Fibroblast of skin of abdomen (primary cell): ENCODE measurements at regions not wholly inside any gene's neighbourhood (a gene's known extent, or its start where the extent isn't known, plus 50 kb on each side); places are given as distances from the start of the nearest gene placed in this dataset.
"Not testable (repeated sequence)": the region's sequence is repeated elsewhere in the genome, so short reads cannot be mapped to it uniquely, and the experiment has no call there.

Experiments used
- DNase-seq: peaks from one replicate; pipeline ENCODE4 v3.0.0-alpha.2; 2013

GRCh38 chr16:31581065-31581464 is 53.4 kb downstream of the AHSP start:
- not testable (repeated sequence) for DNase-seq

- DNase-seq: not testable (repeated sequence)
These were observed 74.2 kb downstream of the AHSP start for GRCh38 chr16:31601737-31602384.

- DNase-seq: no peak
These were observed 90.4 kb downstream of the AHSP start for GRCh38 chr16:31618130-31618529.

GRCh38 chr16:31636433-31636832 is 108.7 kb downstream of the AHSP start:
- DNase-seq: no peak

- no peak for DNase-seq
These were observed 113.6 kb downstream of the AHSP start for GRCh38 chr16:31641279-31641678.

- DNase-seq: not testable (repeated sequence)
These were observed 128.0 kb downstream of the AHSP start for GRCh38 chr16:31655674-31656073.

- DNase-seq: peak; percentile 1
These were observed 137.2 kb downstream of the AHSP start for GRCh38 chr16:31664683-31665482.

- no peak for DNase-seq
These were observed 147.0 kb downstream of the AHSP start for GRCh38 chr16:31674686-31675085.

- no peak for DNase-seq
These were observed 149.0 kb downstream of the AHSP start for GRCh38 chr16:31676731-31677130.

GRCh38 chr16:31678649-31679325 is 151.1 kb downstream of the AHSP start:
- no peak for DNase-seq

- not testable (repeated sequence) for DNase-seq
These were observed 161.6 kb downstream of the AHSP start for GRCh38 chr16:31689331-31689730.

GRCh38 chr16:31692338-31692737 is 164.6 kb downstream of the AHSP start:
- not testable (repeated sequence) for DNase-seq

GRCh38 chr16:31693733-31694132 is 166.0 kb downstream of the AHSP start:
- no peak for DNase-seq

- no peak for DNase-seq
These were observed 166.8 kb downstream of the AHSP start for GRCh38 chr16:31694461-31694860.

- DNase-seq: no peak
These were observed 168.0 kb downstream of the AHSP start for GRCh38 chr16:31695667-31696066.

GRCh38 chr16:31696968-31697743 is 169.5 kb downstream of the AHSP start:
- DNase-seq: peak; percentile 28

GRCh38 chr16:31697744-31698125 is 170.0 kb downstream of the AHSP start:
- no peak for DNase-seq

- DNase-seq: no peak
These were observed 171.2 kb downstream of the AHSP start for GRCh38 chr16:31698901-31699300.

- DNase-seq: no peak
These were observed 171.9 kb downstream of the AHSP start for GRCh38 chr16:31699601-31700000.

GRCh38 chr16:31700200-31700529 is 172.5 kb downstream of the AHSP start:
- DNase-seq: no peak

- DNase-seq: peak; percentile 56
These were observed 172.8 kb upstream of the ZNF267 start for GRCh38 chr16:31700530-31701388.

- DNase-seq: no peak
These were observed 171.9 kb upstream of the ZNF267 start for GRCh38 chr16:31701734-31702133.
